Ishikawa (cell line): ENCODE measurements at regions not wholly inside any gene's neighbourhood (a gene's known extent, or its start where the extent isn't known, plus 50 kb on each side); places are given as distances from the start of the nearest gene placed in this dataset.

Source experiments
- CEBPB ChIP-seq: IDR thresholded peaks from 2 replicates; pipeline ENCODE4 v1.6.1; 2012
- CREB1 ChIP-seq: IDR thresholded peaks from 2 replicates; pipeline ENCODE4 v1.6.1; 2012; ENCODE audit warnings: low read depth
- EGR1 ChIP-seq: IDR thresholded peaks from 2 replicates; pipeline ENCODE4 v1.6.1; 2012
- EP300 ChIP-seq: IDR thresholded peaks from 2 replicates; pipeline ENCODE4 v1.6.1; 2012; ENCODE audit warnings: borderline replicate concordance
- FOXM1 ChIP-seq: IDR thresholded peaks from 2 replicates; pipeline ENCODE4 v1.6.1; 2012; ENCODE audit warnings: low read depth, borderline replicate concordance
- NFIC ChIP-seq: IDR thresholded peaks from 2 replicates; pipeline ENCODE4 v1.6.1; 2012
- RAD21 ChIP-seq: IDR thresholded peaks from 2 replicates; pipeline ENCODE4 v1.6.1; 2012; ENCODE audit warnings: low read depth
- TAF1 ChIP-seq: IDR thresholded peaks from 2 replicates; pipeline ENCODE4 v1.6.1; 2012; ENCODE audit warnings: low read depth, mild to moderate bottlenecking
- TCF12 ChIP-seq: IDR thresholded peaks from 2 replicates; pipeline ENCODE4 v1.6.1; 2012; ENCODE audit warnings: low read depth
- TEAD4 ChIP-seq: IDR thresholded peaks from 2 replicates; pipeline ENCODE4 v1.6.1; 2012
- YY1 ChIP-seq: IDR thresholded peaks from 2 replicates; pipeline ENCODE4 v1.6.1; 2012; ENCODE audit warnings: low read depth
- ZBTB7A ChIP-seq: IDR thresholded peaks from 2 replicates; pipeline ENCODE4 v1.6.1; 2012; ENCODE audit warnings: low read depth
- TF ChIP-seq, protein P1 (sequence below): IDR thresholded peaks from 2 replicates; pipeline ENCODE4 v1.6.1; 2012
- TF ChIP-seq, protein P2 (sequence below): IDR thresholded peaks from 2 replicates; pipeline ENCODE4 v1.6.1; 2012
- TF ChIP-seq, protein P3 (sequence below): IDR thresholded peaks from 2 replicates; pipeline ENCODE4 v1.6.1; 2012; ENCODE audit warnings: low read depth, mild to moderate bottlenecking

DNA sequence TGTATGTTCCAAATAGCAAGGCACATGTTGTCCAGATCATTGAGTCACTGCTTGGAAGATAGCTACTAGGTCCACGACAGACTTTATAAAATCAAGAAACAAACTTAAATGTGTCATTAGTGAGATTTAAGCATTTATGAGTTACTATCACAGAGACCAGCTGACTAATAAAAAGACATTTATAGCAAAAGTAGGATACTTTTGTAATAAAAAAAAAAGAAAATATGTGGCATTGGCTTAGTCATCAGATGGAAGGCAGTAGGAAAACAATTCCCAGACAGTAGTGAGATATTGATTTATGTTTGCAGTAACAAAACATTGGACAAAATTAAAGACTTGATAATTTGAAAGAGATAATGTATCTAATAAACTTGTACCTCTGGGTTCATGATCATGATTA lies 881.0 kb upstream of the LRRN3 start:
- TF ChIP-seq, protein P1, sequence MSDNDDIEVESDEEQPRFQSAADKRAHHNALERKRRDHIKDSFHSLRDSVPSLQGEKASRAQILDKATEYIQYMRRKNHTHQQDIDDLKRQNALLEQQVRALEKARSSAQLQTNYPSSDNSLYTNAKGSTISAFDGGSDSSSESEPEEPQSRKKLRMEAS: no peak
- TF ChIP-seq, protein P2, sequence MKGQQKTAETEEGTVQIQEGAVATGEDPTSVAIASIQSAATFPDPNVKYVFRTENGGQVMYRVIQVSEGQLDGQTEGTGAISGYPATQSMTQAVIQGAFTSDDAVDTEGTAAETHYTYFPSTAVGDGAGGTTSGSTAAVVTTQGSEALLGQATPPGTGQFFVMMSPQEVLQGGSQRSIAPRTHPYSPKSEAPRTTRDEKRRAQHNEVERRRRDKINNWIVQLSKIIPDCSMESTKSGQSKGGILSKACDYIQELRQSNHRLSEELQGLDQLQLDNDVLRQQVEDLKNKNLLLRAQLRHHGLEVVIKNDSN: no peak
- TF ChIP-seq TEAD4: no peak
- TF ChIP-seq CEBPB: no peak
- TF ChIP-seq NFIC: no peak
- no peak for TF ChIP-seq TAF1
- no peak for TF ChIP-seq ZBTB7A
- TF ChIP-seq FOXM1: no peak
- TF ChIP-seq EP300: no peak
- no peak for TF ChIP-seq EGR1

DNA sequence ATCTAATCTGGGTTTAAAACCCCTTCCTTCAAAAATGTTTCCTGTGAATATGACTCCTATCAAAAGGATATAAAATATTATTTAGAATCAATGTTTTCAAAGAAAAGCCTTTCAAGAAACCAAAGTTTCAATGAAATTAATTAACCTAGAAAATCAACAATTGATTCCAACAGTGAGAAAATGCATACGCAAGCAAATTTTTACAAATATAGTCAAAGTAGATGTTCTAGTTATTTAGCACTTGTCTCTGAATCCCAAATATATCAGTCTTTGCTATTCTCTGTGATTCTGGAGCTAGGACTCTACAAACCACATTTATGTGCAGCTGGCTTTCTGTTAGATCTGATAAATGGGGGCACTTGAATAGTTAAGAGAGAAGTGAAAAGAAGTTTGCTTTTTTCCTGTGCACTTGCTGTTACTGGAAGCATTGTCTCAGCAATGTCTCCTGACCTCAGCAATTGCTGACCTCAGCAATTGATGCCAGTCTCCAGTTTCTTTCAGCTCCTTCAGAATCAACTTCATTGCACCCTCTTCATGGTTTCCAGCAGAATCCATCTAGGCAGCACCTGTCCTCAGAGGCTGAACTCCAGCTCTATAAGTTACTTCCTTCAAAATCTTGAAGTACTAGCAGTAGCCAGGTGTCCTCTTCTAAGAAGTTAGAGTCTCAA lies 879.9 kb upstream of the LRRN3 start:
- no peak for TF ChIP-seq TEAD4
- no peak for TF ChIP-seq FOXM1
- TF ChIP-seq, protein P2: no peak
- TF ChIP-seq EGR1: no peak
- TF ChIP-seq, protein P3, sequence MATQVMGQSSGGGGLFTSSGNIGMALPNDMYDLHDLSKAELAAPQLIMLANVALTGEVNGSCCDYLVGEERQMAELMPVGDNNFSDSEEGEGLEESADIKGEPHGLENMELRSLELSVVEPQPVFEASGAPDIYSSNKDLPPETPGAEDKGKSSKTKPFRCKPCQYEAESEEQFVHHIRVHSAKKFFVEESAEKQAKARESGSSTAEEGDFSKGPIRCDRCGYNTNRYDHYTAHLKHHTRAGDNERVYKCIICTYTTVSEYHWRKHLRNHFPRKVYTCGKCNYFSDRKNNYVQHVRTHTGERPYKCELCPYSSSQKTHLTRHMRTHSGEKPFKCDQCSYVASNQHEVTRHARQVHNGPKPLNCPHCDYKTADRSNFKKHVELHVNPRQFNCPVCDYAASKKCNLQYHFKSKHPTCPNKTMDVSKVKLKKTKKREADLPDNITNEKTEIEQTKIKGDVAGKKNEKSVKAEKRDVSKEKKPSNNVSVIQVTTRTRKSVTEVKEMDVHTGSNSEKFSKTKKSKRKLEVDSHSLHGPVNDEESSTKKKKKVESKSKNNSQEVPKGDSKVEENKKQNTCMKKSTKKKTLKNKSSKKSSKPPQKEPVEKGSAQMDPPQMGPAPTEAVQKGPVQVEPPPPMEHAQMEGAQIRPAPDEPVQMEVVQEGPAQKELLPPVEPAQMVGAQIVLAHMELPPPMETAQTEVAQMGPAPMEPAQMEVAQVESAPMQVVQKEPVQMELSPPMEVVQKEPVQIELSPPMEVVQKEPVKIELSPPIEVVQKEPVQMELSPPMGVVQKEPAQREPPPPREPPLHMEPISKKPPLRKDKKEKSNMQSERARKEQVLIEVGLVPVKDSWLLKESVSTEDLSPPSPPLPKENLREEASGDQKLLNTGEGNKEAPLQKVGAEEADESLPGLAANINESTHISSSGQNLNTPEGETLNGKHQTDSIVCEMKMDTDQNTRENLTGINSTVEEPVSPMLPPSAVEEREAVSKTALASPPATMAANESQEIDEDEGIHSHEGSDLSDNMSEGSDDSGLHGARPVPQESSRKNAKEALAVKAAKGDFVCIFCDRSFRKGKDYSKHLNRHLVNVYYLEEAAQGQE: no peak
- TF ChIP-seq CREB1: no peak
- TF ChIP-seq ZBTB7A: no peak
- TF ChIP-seq, protein P1: no peak
- no peak for TF ChIP-seq YY1
- TF ChIP-seq TAF1: no peak
- no peak for TF ChIP-seq CEBPB
- no peak for TF ChIP-seq NFIC
- no peak for TF ChIP-seq TCF12
- no peak for TF ChIP-seq EP300
- TF ChIP-seq RAD21: no peak

DNA sequence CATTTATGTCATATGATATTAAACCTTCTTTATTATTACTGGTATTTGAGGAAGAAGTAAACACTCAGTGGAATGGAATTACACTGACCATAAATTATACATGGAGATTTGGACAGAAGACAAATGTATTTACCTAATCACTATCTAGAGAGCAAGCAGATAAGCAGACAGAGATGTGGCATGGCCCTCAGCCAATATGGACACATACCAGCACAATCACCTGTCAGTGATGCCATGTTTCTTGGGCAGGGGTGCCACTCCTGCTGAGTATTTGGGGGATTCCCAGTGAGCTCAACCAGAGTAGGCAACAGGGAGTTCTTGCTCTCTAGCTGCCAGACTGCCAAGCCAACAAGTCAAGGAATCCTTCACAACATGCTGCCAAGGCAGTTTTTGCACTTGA lies 866.3 kb upstream of the LRRN3 start:
- TF ChIP-seq TEAD4 (no peak), NFIC (no peak), TCF12 (no peak), YY1 (no peak), TAF1 (no peak), EGR1 (no peak), RAD21 (no peak), CREB1 (no peak), FOXM1 (no peak), CEBPB (no peak)
- TF ChIP-seq, protein P3: no peak
- TF ChIP-seq, protein P1: no peak
- TF ChIP-seq, protein P2: no peak

DNA sequence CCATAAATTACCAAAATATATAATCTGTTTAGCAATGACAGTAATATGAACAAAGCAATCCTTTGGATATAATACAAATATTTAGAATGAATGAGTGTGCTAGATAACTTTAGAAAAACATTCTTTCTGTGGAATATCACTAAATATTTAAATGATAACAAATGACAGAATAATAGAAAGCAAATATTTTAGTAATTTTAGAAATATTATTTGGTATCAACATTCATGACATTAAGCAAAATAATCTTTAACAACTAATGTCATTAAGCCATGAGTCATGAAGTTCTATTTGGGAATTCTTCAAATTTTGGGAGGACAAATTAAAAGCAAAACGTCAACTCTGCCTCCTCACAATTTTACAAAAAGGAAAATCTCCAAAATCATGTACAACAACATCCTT lies 844.8 kb upstream of the LRRN3 start:
- TF ChIP-seq CREB1: no peak
- TF ChIP-seq TEAD4: no peak
- TF ChIP-seq RAD21: no peak
- no peak for TF ChIP-seq EP300
- no peak for TF ChIP-seq FOXM1
- no peak for TF ChIP-seq ZBTB7A
- no peak for TF ChIP-seq TAF1

DNA sequence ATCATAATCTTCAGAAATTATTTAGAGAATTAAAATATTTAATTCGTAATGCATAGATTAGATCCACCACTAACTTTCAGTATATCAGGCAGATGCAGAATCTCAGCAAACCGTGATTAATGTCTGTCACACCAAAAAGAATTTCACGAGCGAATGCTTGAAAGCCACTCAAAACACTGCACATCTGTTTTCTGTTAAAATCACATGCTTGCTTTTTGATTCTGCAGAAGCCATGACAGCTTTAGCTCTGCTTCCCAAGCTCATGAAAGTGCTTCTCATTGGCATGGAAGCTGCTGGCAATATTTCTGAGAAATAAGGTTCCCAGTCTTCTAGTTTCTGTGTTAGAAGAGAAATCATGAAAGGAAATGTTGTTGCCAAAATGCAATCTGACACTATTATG lies 837.8 kb upstream of the LRRN3 start:
- TF ChIP-seq, protein P2: no peak
- TF ChIP-seq EP300: no peak
- no peak for TF ChIP-seq TEAD4
- no peak for TF ChIP-seq RAD21
- TF ChIP-seq, protein P3: no peak
- no peak for TF ChIP-seq EGR1
- TF ChIP-seq, protein P1: no peak
- TF ChIP-seq TAF1: no peak
- no peak for TF ChIP-seq CEBPB
- no peak for TF ChIP-seq YY1
- TF ChIP-seq CREB1: no peak
- no peak for TF ChIP-seq ZBTB7A
- no peak for TF ChIP-seq NFIC
- TF ChIP-seq TCF12: no peak
- no peak for TF ChIP-seq FOXM1
